Mesenchymal stem cell (in vitro differentiated cells and primary cell): ENCODE measurements at regions not wholly inside any gene's neighbourhood (a gene's known extent, or its start where the extent isn't known, plus 50 kb on each side); places are given as distances from the start of the nearest gene placed in this dataset.

Source experiments
- DNase-seq: peaks from one replicate; pipeline ENCODE4 v3.0.0-alpha.2; 2013
- H2AFZ ChIP-seq: one replicate; pipeline ENCODE4 v1.6.1; 2013; ENCODE audit warnings: low read depth, mild to moderate bottlenecking, control low read depth, inconsistent platforms, low read length, moderate library complexity
- H2AK5ac ChIP-seq: 2 replicates; pipeline ENCODE4 v1.6.1; 2013; ENCODE audit warnings: low read length, moderate library complexity, mild to moderate bottlenecking, inconsistent platforms; ENCODE audit not compliant: severe bottlenecking
- H2BK120ac ChIP-seq: one replicate; pipeline ENCODE4 v1.6.1; 2013; ENCODE audit warnings: low read depth, mild to moderate bottlenecking, inconsistent platforms, low read length, moderate library complexity
- H2BK12ac ChIP-seq, 2 experiments: one replicate each; pipeline ENCODE4 v1.6.1; 2013; ENCODE audit warnings: inconsistent platforms in 2 of 2, low read length in 2 of 2, mild to moderate bottlenecking in 2 of 2, moderate library complexity in 2 of 2, control low read depth in 1 of 2
- H2BK15ac ChIP-seq: one replicate; pipeline ENCODE4 v1.6.1; 2013; ENCODE audit warnings: mild to moderate bottlenecking, low read depth, inconsistent platforms; ENCODE audit not compliant: poor library complexity, severe bottlenecking
- H2BK5ac ChIP-seq: 2 replicates; pipeline ENCODE4 v1.6.1; 2013; ENCODE audit warnings: low read depth, mild to moderate bottlenecking, low read length, control low read depth, inconsistent platforms; ENCODE audit not compliant: poor library complexity, severe bottlenecking
- H3K14ac ChIP-seq, 2 experiments: one replicate each; pipeline ENCODE4 v1.6.1; 2013; ENCODE audit warnings: inconsistent platforms in 2 of 2, low read length in 2 of 2, control low read depth in 1 of 2, mild to moderate bottlenecking in 1 of 2, moderate library complexity in 1 of 2
- H3K18ac ChIP-seq, 2 experiments: one replicate each; pipeline ENCODE4 v1.6.1; 2013; ENCODE audit warnings: inconsistent platforms in 2 of 2, low read length in 2 of 2, control low read depth in 1 of 2, low read depth in 1 of 2, mild to moderate bottlenecking in 1 of 2
- H3K23ac ChIP-seq, 2 experiments: one replicate each; pipeline ENCODE4 v1.6.1; 2013; ENCODE audit warnings: inconsistent platforms in 2 of 2, low read length in 2 of 2, mild to moderate bottlenecking in 2 of 2, moderate library complexity in 2 of 2, control low read depth in 1 of 2
- H3K27ac ChIP-seq: 2 replicates; pipeline ENCODE4 v1.5.1; 2013; ENCODE audit warnings: mild to moderate bottlenecking, moderate library complexity, low read length, control low read depth, inconsistent platforms; ENCODE audit not compliant: poor library complexity, severe bottlenecking
- H3K27me3 ChIP-seq, 2 experiments: 2 replicates each; pipeline versions ENCODE4 v1.6.1 to v1.7.0; 2013; ENCODE audit warnings: low read length in 2 of 2, mild to moderate bottlenecking in 2 of 2, moderate library complexity in 2 of 2, control low read depth in 1 of 2, inconsistent platforms in 1 of 2; ENCODE audit not compliant: control insufficient read depth in 1 of 2, insufficient read depth in 1 of 2
- H3K36me3 ChIP-seq, 2 experiments: 2 replicates each; pipeline versions ENCODE4 v1.6.1 to v1.7.0; 2013; ENCODE audit warnings: low read length in 2 of 2, control low read depth in 1 of 2, inconsistent platforms in 1 of 2, low read depth in 1 of 2, mild to moderate bottlenecking in 1 of 2; ENCODE audit not compliant: insufficient read depth in 2 of 2, control insufficient read depth in 1 of 2
- H3K4ac ChIP-seq, 2 experiments: one replicate each; pipeline ENCODE4 v1.6.1; 2013; ENCODE audit warnings: inconsistent platforms in 2 of 2, low read length in 2 of 2, mild to moderate bottlenecking in 2 of 2, moderate library complexity in 2 of 2, control low read depth in 1 of 2, low read depth in 1 of 2
- H3K4me1 ChIP-seq: 2 replicates; pipeline ENCODE4 v1.6.1; 2013; ENCODE audit warnings: low read depth, low read length, control low read depth; ENCODE audit not compliant: control insufficient read depth, insufficient read depth
- H3K4me2 ChIP-seq: 2 replicates; pipeline ENCODE4 v1.6.1; 2013; ENCODE audit warnings: low read length, mild to moderate bottlenecking, inconsistent platforms; ENCODE audit not compliant: poor library complexity, severe bottlenecking
- H3K4me3 ChIP-seq, 2 experiments: 2 replicates each; pipeline versions ENCODE4 v1.5.1 to v1.7.0; 2013; ENCODE audit warnings: low read length in 2 of 2, mild to moderate bottlenecking in 2 of 2, control low read depth in 1 of 2, low read depth in 1 of 2; ENCODE audit not compliant: insufficient read depth in 1 of 2
- H3K79me1 ChIP-seq: replicated peaks from 2 replicates; pipeline ENCODE4 v1.6.1; 2013; ENCODE audit warnings: mild to moderate bottlenecking, control low read depth, low read length, inconsistent platforms; ENCODE audit not compliant: poor library complexity, severe bottlenecking
- H3K9ac ChIP-seq: 2 replicates; pipeline ENCODE4 v1.7.0; 2013; ENCODE audit warnings: mild to moderate bottlenecking, low read length, moderate library complexity
- H3K9me3 ChIP-seq: 2 replicates; pipeline ENCODE4 v1.7.0; 2013; ENCODE audit warnings: mild to moderate bottlenecking, low read length; ENCODE audit not compliant: control insufficient read depth
- H4K8ac ChIP-seq: one replicate; pipeline ENCODE4 v1.6.1; 2013; ENCODE audit warnings: inconsistent platforms, mild to moderate bottlenecking, low read length, moderate library complexity
- H4K91ac ChIP-seq: one replicate; pipeline ENCODE4 v1.6.1; 2013; ENCODE audit warnings: mild to moderate bottlenecking, low read length, inconsistent platforms
- WGBS: methylation state at CpG from one replicate; pipeline ENCODE4 v1.1.7; 2013; ENCODE audit warnings: mixed read lengths; 5-methylcytosine and 5-hydroxymethylcytosine counted together

DNA sequence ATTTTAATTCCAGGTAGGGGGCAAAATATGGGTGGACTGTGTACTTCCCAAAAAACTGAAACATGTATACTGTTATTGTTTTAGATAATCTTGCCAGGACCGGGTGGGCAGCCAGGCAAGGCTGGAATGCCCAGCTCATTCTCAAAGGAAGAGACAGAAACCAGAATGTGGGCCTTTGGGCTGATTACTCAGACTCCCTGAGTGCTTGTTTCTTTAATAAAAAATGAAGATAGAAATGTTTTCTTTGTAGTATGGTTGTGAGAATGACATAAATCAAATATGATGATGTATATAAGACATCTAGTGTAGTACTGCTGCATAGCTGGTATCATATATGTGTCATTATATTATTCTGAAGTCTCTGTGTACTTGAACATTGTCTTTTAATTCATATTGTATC lies 231.6 kb upstream of the NT5C1B start:
- H2BK5ac ChIP-seq = no peak overlapping the region
- H2BK12ac ChIP-seq = no peak overlapping the region
- H3K79me1 ChIP-seq = no peaks in the 10 kb centered on the region
- no peak overlapping the region for H2AFZ ChIP-seq
- H3K4ac ChIP-seq = no peak overlapping the region
- H3K9ac ChIP-seq = no peak overlapping the region
- no peak for DNase-seq
- no peak overlapping the region for H3K18ac ChIP-seq
- H2BK120ac ChIP-seq = no peak overlapping the region
- H2BK15ac ChIP-seq = no peak overlapping the region
- no peak overlapping the region for H3K27ac ChIP-seq
- no peaks in the 10 kb centered on the region for H3K9me3 ChIP-seq
- no peak overlapping the region for H4K91ac ChIP-seq
- no peak overlapping the region for H3K4me3 ChIP-seq
- H3K27me3 ChIP-seq = no peaks in the 10 kb centered on the region
- no peak overlapping the region for H2AK5ac ChIP-seq
- no peak overlapping the region for H3K4me2 ChIP-seq
- no peak overlapping the region for H4K8ac ChIP-seq
- H3K36me3 ChIP-seq = no peaks in the 10 kb centered on the region
- H3K14ac ChIP-seq = no peak overlapping the region
- no peaks in the 10 kb centered on the region for H3K4me1 ChIP-seq
- no peak overlapping the region for H3K23ac ChIP-seq
- 68% methylated on average over 1 of the region's 1 CpG for WGBS

GRCh38 chr2:18819566-18819965 lies 230.2 kb upstream of the NT5C1B start:
- no peak overlapping the region for H3K23ac ChIP-seq
- WGBS = 82% methylated on average over 1 of the region's 2 CpGs
- no peak overlapping the region for H4K91ac ChIP-seq

DNA sequence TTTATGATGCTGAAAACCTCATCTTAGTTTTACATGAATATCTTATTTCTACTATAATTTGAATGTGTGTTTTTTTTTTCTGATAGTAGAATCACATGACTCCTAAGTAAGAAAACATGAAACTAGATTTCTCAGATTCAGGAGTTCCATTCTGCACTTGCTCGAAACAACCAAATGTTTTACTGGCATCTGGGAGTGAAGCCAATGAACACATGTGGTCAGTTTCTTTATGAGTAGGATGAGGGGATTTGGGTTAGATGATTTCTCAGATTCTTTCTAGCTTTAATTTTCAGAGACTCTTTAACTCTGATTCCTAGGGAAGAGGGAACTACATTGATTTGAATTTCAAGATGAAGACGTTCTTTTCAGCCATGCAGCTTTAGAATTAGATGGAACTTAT lies 225.0 kb upstream of the NT5C1B start:
- WGBS = 89% methylated on average over 1 of the region's 2 CpGs
- Histone ChIP-seq H3K36me3 (no peaks in the 10 kb centered on the region), H2AK5ac (no peak overlapping the region)

More at GRCh38 chr2:18819566-18819965, 230.2 kb upstream of the NT5C1B start:
- Histone ChIP-seq H2BK120ac (no peak overlapping the region), H3K4me3 (no peak overlapping the region), H3K27me3 (no peaks in the 10 kb centered on the region), H3K18ac (no peak overlapping the region), H3K9ac (no peak overlapping the region), H2AK5ac (no peak overlapping the region), H3K79me1 (no peaks in the 10 kb centered on the region), H3K9me3 (no peaks in the 10 kb centered on the region), H3K36me3 (no peaks in the 10 kb centered on the region), H3K4me2 (no peak overlapping the region), H3K14ac (no peak overlapping the region), H3K27ac (no peak overlapping the region), H2BK15ac (no peak overlapping the region), H3K4me1 (no peaks in the 10 kb centered on the region), H2BK5ac (no peak overlapping the region), H3K4ac (no peak overlapping the region), H2BK12ac (no peak overlapping the region), H2AFZ (no peak overlapping the region), H4K8ac (no peak overlapping the region)
- no peak for DNase-seq

GRCh38 chr2:18804536-18804935 lies 215.2 kb upstream of the NT5C1B start:
- Histone ChIP-seq H3K27me3 (no peaks in the 10 kb centered on the region), H3K27ac (no peak overlapping the region), H2BK12ac (no peak overlapping the region), H3K4ac (no peak overlapping the region), H4K91ac (no peak overlapping the region), H2BK5ac (no peak overlapping the region), H2AFZ (no peak overlapping the region), H4K8ac (no peak overlapping the region), H3K23ac (no peak overlapping the region), H2AK5ac (no peak overlapping the region), H3K4me2 (no peak overlapping the region), H2BK120ac (no peak overlapping the region), H3K14ac (no peak overlapping the region), H3K79me1 (no peaks in the 10 kb centered on the region), H3K18ac (no peak overlapping the region), H3K36me3 (no peaks in the 10 kb centered on the region), H2BK15ac (no peak overlapping the region), H3K4me3 (no peak overlapping the region), H3K9ac (no peak overlapping the region), H3K4me1 (no peaks in the 10 kb centered on the region), H3K9me3 (peaks cover 6% of the 10 kb centered on the region)
- DNase-seq = no peak
- WGBS = no CpG with 5 or more reads among the region's 1 CpG

More for the DNA sequence above, 225.0 kb upstream of the NT5C1B start:
- Histone ChIP-seq H2BK15ac (no peak overlapping the region), H3K9ac (no peak overlapping the region), H2AFZ (no peak overlapping the region), H3K4ac (no peak overlapping the region), H3K27ac (no peak overlapping the region), H3K4me3 (no peak overlapping the region), H3K27me3 (no peaks in the 10 kb centered on the region), H3K14ac (no peak overlapping the region), H4K8ac (no peak overlapping the region), H3K4me1 (no peaks in the 10 kb centered on the region), H3K23ac (no peak overlapping the region), H2BK120ac (no peak overlapping the region), H4K91ac (no peak overlapping the region), H2BK12ac (no peak overlapping the region), H3K4me2 (no peak overlapping the region), H3K79me1 (no peaks in the 10 kb centered on the region), H3K18ac (no peak overlapping the region), H2BK5ac (no peak overlapping the region), H3K9me3 (no peaks in the 10 kb centered on the region)
- no peak for DNase-seq
